ENCODE measurements at regions not wholly inside any gene's neighbourhood (a gene's known extent, or its start where the extent isn't known, plus 50 kb on each side); places are given as distances from the start of the nearest gene placed in this dataset.
"Not testable (repeated sequence)": the region's sequence is repeated elsewhere in the genome, so short reads cannot be mapped to it uniquely, and the experiment has no call there.

- Histone ChIP-seq H3K27me3 (ENCODE audit: control insufficient read depth, insufficient read depth, low read length) (no peaks in the 10 kb centered on the region), H3K9me3 (ENCODE audit: control insufficient read depth, low read depth, low read length) (no peaks in the 10 kb centered on the region), H3K27ac (ENCODE audit: low read length) (no peak overlapping the region), H3K4me1 (ENCODE audit: control insufficient read depth, insufficient read depth, low read length) (no peaks in the 10 kb centered on the region), H3K36me3 (ENCODE audit: control insufficient read depth, insufficient read depth, low read length) (no peaks in the 10 kb centered on the region), H3K4me3 (ENCODE audit: low read length) (no peak overlapping the region)
- 100% methylated on average over 1 of the region's 4 CpGs for WGBS (ENCODE audit: insufficient coverage, low lambda C conversion rate)
- DNase-seq: no peak
Observed at GRCh38 chr18:68394705-68395104, 320.2 kb downstream of the TMX3 start.

DNA sequence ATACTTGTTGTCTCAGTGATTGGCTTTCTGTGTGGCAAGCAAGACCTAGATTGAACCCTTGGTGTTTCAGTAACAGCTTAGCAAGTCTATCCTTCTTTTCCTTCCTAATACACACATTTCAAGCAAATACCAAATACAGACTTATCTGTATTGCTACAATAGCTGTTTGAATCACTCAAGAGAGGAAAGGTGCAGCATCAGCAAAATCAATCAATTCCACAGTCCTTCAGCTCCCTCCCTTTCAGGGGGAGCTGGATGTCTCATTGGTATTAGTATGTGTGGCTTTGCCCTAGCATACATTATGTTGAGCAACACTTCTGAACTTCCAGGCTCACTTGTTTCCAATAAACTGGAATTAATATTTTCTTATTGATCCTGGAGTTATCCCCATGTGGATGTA lies 323.1 kb downstream of the TMX3 start:
- DNase-seq: no peak
- Histone ChIP-seq H3K9me3 (ENCODE audit: control insufficient read depth, low read depth, low read length) (no peaks in the 10 kb centered on the region), H3K27me3 (ENCODE audit: control insufficient read depth, insufficient read depth, low read length) (no peaks in the 10 kb centered on the region), H3K27ac (ENCODE audit: low read length) (no peak overlapping the region), H3K4me3 (ENCODE audit: low read length) (no peak overlapping the region), H3K36me3 (ENCODE audit: control insufficient read depth, insufficient read depth, low read length) (no peaks in the 10 kb centered on the region), H3K4me1 (ENCODE audit: control insufficient read depth, insufficient read depth, low read length) (no peaks in the 10 kb centered on the region)

DNA sequence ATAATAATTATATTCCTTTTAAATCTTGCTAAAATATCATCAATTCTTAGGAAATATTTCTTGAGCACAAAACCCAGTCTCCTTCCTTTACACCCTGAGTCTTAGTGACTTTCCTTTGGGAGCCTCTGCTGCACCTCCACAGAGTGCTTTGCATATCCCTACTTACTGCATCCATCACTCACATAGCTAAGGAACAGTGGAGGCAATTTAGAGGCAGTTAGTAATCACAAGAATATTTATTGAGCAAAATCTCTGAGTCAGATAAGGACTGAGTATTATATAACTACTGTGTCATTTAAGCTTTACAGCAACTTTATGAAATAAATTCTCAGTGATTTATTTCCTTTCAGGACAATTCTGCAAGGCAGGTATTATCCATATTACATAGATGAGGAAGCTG lies 327.7 kb downstream of the TMX3 start:
- Histone ChIP-seq H3K27me3 (ENCODE audit: control insufficient read depth, insufficient read depth, low read length) (no peaks in the 10 kb centered on the region), H3K27ac (ENCODE audit: low read length) (no peak overlapping the region), H3K36me3 (ENCODE audit: control insufficient read depth, insufficient read depth, low read length) (no peaks in the 10 kb centered on the region), H3K4me3 (ENCODE audit: low read length) (no peak overlapping the region), H3K4me1 (ENCODE audit: control insufficient read depth, insufficient read depth, low read length) (no peaks in the 10 kb centered on the region), H3K9me3 (ENCODE audit: control insufficient read depth, low read depth, low read length) (no peaks in the 10 kb centered on the region)
- DNase-seq: no peak

DNA sequence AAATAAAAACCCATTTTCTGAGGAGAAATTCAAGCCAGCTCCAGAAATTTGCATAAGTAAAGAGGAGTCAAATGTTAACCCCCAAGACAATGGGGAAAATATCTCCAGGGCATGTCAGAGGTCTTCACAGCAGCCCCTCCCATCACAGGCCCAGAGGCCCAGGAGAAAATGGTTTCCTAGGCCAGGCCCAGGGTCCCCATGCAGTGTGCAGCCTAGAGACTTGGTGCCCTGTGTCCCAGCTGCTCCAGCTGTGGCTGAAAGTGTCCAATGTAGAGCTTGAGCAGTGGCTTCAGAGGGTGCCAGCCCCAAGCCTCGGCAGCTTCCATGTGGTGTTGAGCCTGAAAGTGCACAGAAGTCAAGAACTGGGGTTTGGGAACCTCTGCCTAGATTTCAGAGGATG lies 330.9 kb downstream of the TMX3 start:
- no CpG with 5 or more reads among the region's 1 CpG for WGBS (ENCODE audit: insufficient coverage, low lambda C conversion rate)
- not testable (repeated sequence) for DNase-seq; H3K4me3 ChIP-seq (ENCODE audit: low read length); H3K36me3 ChIP-seq (ENCODE audit: control insufficient read depth, insufficient read depth, low read length); H3K27ac ChIP-seq (ENCODE audit: low read length); H3K4me1 ChIP-seq (ENCODE audit: control insufficient read depth, insufficient read depth, low read length); H3K27me3 ChIP-seq (ENCODE audit: control insufficient read depth, insufficient read depth, low read length); H3K9me3 ChIP-seq (ENCODE audit: control insufficient read depth, low read depth, low read length)

GRCh38 chr18:68376926-68377325 lies 338.0 kb downstream of the TMX3 start:
- H3K36me3 ChIP-seq (ENCODE audit: control insufficient read depth, insufficient read depth, low read length): no peaks in the 10 kb centered on the region
- no peaks in the 10 kb centered on the region for H3K27me3 ChIP-seq (ENCODE audit: control insufficient read depth, insufficient read depth, low read length)
- no peaks in the 10 kb centered on the region for H3K9me3 ChIP-seq (ENCODE audit: control insufficient read depth, low read depth, low read length)
- no peak for DNase-seq
- H3K27ac ChIP-seq (ENCODE audit: low read length): no peak overlapping the region
- H3K4me3 ChIP-seq (ENCODE audit: low read length): no peak overlapping the region
- no peaks in the 10 kb centered on the region for H3K4me1 ChIP-seq (ENCODE audit: control insufficient read depth, insufficient read depth, low read length)

DNA sequence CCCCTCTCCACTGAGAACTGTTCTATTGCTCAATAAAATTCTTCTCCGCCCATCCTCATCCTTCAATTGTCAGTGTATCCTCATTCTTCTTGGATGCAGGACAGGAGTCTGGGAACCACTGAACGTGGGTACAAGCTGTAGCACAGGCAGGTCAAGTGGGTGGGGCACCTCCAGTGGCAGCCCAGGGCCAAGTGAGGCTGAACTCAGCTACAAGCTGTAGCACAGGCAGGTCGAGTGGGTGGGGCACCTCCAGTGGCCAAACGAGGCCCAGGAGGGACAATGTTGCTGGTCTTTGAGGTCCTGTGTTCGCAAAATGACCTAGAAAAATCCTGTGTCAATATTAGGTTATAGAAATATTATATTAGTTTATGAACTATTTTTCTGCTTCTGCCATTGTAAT lies 352.0 kb downstream of the TMX3 start:
- WGBS (ENCODE audit: insufficient coverage, low lambda C conversion rate): no CpG with 5 or more reads among the region's 5 CpGs
- Histone ChIP-seq H3K36me3 (ENCODE audit: control insufficient read depth, insufficient read depth, low read length) (no peaks in the 10 kb centered on the region), H3K27ac (ENCODE audit: low read length) (no peak overlapping the region), H3K9me3 (ENCODE audit: control insufficient read depth, low read depth, low read length) (no peaks in the 10 kb centered on the region), H3K4me3 (ENCODE audit: low read length) (no peak overlapping the region), H3K27me3 (ENCODE audit: control insufficient read depth, insufficient read depth, low read length) (no peaks in the 10 kb centered on the region), H3K4me1 (ENCODE audit: control insufficient read depth, insufficient read depth, low read length) (no peaks in the 10 kb centered on the region)
- DNase-seq: no peak

DNA sequence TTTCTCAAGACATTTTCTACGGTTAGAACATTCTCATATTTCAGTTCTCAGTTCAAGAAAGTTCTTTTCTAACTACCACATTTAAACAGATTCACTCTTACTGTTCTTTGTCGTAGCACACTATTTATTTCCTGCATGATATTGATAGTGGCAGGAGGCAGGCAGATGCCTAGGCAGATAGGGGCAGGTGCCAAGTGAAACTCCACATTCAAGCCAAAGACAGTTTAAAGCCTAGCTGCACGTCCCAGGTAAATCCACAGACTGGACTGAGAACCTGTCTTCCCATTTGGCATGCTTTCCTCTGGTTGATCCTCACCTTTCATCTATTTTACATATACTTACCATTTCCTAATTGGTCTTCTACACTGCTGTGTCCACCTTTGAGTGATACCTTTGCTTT lies 359.3 kb downstream of the TMX3 start:
- no peaks in the 10 kb centered on the region for H3K36me3 ChIP-seq (ENCODE audit: control insufficient read depth, insufficient read depth, low read length)
- 50% methylated on average over 2 of the region's 3 CpGs for WGBS (ENCODE audit: insufficient coverage, low lambda C conversion rate)
- no peak for DNase-seq

DNA sequence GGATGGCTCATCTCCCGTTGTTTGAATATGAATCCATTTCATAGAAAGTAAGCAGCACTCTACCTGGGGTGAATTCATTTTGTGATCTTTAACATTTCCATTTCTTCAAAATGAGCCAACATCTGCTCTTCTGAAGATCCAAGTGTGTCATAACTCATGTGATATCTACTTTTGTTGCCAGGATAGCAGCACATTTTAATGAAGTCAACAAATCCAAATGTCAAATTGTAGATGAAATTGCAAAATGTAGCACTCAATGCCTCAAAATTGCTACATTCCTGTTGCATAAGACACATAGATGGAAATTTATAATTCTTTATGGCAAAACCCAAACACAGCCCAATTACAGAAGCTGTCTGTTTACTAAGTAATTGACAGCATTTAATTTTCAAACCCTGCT lies 360.7 kb downstream of the TMX3 start:
- H3K9me3 ChIP-seq (ENCODE audit: control insufficient read depth, low read depth, low read length): no peaks in the 10 kb centered on the region
- no peak overlapping the region for H3K4me3 ChIP-seq (ENCODE audit: low read length)
- no peaks in the 10 kb centered on the region for H3K36me3 ChIP-seq (ENCODE audit: control insufficient read depth, insufficient read depth, low read length)
- no CpG with 5 or more reads among the region's 1 CpG for WGBS (ENCODE audit: insufficient coverage, low lambda C conversion rate)
- no peaks in the 10 kb centered on the region for H3K4me1 ChIP-seq (ENCODE audit: control insufficient read depth, insufficient read depth, low read length)
- no peak for DNase-seq
- no peaks in the 10 kb centered on the region for H3K27me3 ChIP-seq (ENCODE audit: control insufficient read depth, insufficient read depth, low read length)
- H3K27ac ChIP-seq (ENCODE audit: low read length): no peak overlapping the region

More for the DNA sequence above, 359.3 kb downstream of the TMX3 start:
- H3K27me3 ChIP-seq (ENCODE audit: control insufficient read depth, insufficient read depth, low read length): no peaks in the 10 kb centered on the region
- no peaks in the 10 kb centered on the region for H3K4me1 ChIP-seq (ENCODE audit: control insufficient read depth, insufficient read depth, low read length)
- H3K9me3 ChIP-seq (ENCODE audit: control insufficient read depth, low read depth, low read length): no peaks in the 10 kb centered on the region
- H3K4me3 ChIP-seq (ENCODE audit: low read length): no peak overlapping the region
- H3K27ac ChIP-seq (ENCODE audit: low read length): no peak overlapping the region

GRCh38 chr18:68342039-68342659 lies 372.8 kb downstream of the TMX3 start:
- H3K27me3 ChIP-seq (ENCODE audit: control insufficient read depth, insufficient read depth, low read length): no peaks in the 10 kb centered on the region
- no peaks in the 10 kb centered on the region for H3K36me3 ChIP-seq (ENCODE audit: control insufficient read depth, insufficient read depth, low read length)
- H3K4me1 ChIP-seq (ENCODE audit: control insufficient read depth, insufficient read depth, low read length): no peaks in the 10 kb centered on the region
- DNase-seq: no peak
- WGBS (ENCODE audit: insufficient coverage, low lambda C conversion rate): no CpG with 5 or more reads among the region's 2 CpGs
- H3K9me3 ChIP-seq (ENCODE audit: control insufficient read depth, low read depth, low read length): no peaks in the 10 kb centered on the region
- H3K27ac ChIP-seq (ENCODE audit: low read length): no peak overlapping the region
- no peak overlapping the region for H3K4me3 ChIP-seq (ENCODE audit: low read length)

DNA sequence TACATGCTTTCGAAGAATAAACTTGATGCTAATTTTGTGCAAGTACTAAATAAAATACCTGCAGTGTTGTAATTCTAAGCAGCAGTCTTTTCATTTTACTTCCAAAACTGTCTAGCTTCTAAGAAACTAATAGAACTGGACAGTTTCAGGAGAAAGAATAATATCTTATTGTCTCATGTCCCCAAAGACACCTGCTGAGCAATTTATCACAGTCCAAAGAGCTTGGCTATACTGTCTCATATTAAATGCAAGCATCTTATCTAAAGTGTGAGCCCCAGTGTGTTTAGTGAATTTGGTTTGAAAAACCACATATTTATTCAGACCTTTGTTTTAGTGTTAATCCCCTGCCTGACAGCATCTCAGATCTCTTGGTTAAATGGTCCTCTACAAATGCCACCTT lies 374.3 kb downstream of the TMX3 start:
- no peak for DNase-seq
- no peak overlapping the region for H3K27ac ChIP-seq (ENCODE audit: low read length)
- H3K4me3 ChIP-seq (ENCODE audit: low read length): no peak overlapping the region
- WGBS (ENCODE audit: insufficient coverage, low lambda C conversion rate): 100% methylated on average over 1 of the region's 1 CpG
- H3K27me3 ChIP-seq (ENCODE audit: control insufficient read depth, insufficient read depth, low read length): no peaks in the 10 kb centered on the region
- H3K36me3 ChIP-seq (ENCODE audit: control insufficient read depth, insufficient read depth, low read length): no peaks in the 10 kb centered on the region
- H3K9me3 ChIP-seq (ENCODE audit: control insufficient read depth, low read depth, low read length): no peaks in the 10 kb centered on the region
- H3K4me1 ChIP-seq (ENCODE audit: control insufficient read depth, insufficient read depth, low read length): no peaks in the 10 kb centered on the region

DNA sequence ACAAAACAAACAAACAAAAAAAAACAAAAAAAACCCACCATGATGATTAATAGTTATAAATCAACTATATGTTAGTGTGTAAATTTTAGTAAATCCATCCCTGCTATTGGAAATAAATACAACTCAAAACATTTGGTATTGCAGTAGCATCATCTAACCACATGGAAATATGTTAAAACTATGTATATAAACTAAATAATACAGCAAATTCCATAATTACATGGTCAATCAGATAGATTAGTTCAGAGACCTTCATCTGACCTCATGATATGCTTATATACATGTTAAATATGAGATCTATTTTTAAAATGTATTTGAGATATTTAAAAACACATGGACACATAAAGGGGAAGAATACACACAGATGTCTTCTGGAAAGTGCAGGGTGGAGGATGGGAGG lies 384.2 kb downstream of the TMX3 start:
- Histone ChIP-seq H3K27me3 (ENCODE audit: control insufficient read depth, insufficient read depth, low read length) (no peaks in the 10 kb centered on the region), H3K4me3 (ENCODE audit: low read length) (no peak overlapping the region), H3K27ac (ENCODE audit: low read length) (no peak overlapping the region), H3K36me3 (ENCODE audit: control insufficient read depth, insufficient read depth, low read length) (no peaks in the 10 kb centered on the region), H3K9me3 (ENCODE audit: control insufficient read depth, low read depth, low read length) (no peaks in the 10 kb centered on the region), H3K4me1 (ENCODE audit: control insufficient read depth, insufficient read depth, low read length) (no peaks in the 10 kb centered on the region)
- no peak for DNase-seq
